HG03159 (cell line): ENCODE measurements at regions not wholly inside any gene's neighbourhood (a gene's known extent, or its start where the extent isn't known, plus 50 kb on each side); places are given as distances from the start of the nearest gene placed in this dataset.
A peak's percentile ranks its signal among the peaks of the same experiment; 100 is the strongest.

Source experiments
- ATAC-seq: cut with Tn5 transposase; IDR thresholded peaks from one replicate; pipeline ENCODE4 v1.9.1; 2021; ENCODE audit warnings: mild to moderate bottlenecking, moderate library complexity; ENCODE audit not compliant: unreplicated experiment

GRCh38 chr7:136051203-136051928, 74.2 kb upstream of the MTPN start:
- ATAC-seq = no peak

GRCh38 chr7:136050462-136050847, 73.3 kb upstream of the MTPN start:
- ATAC-seq = no peak

GRCh38 chr7:136049818-136050461, 72.8 kb upstream of the MTPN start:
- ATAC-seq = no peak

GRCh38 chr7:136049117-136049516, 72.0 kb upstream of the MTPN start:
- no peak for ATAC-seq

GRCh38 chr7:136046548-136046947, 69.4 kb upstream of the MTPN start:
- ATAC-seq = no peak

- ATAC-seq = no peak
Observed at GRCh38 chr7:136045992-136046391, 68.8 kb upstream of the MTPN start.

- no peak for ATAC-seq
Observed at GRCh38 chr7:136045181-136045580, 68.0 kb upstream of the MTPN start.

- no peak for ATAC-seq
Observed at GRCh38 chr7:136039577-136040345, 62.6 kb upstream of the MTPN start.

GRCh38 chr7:136036336-136036735, 59.2 kb upstream of the MTPN start:
- ATAC-seq = no peak

GRCh38 chr7:136034132-136034531, 57.0 kb upstream of the MTPN start:
- no peak for ATAC-seq

GRCh38 chr7:136033413-136034031, 56.4 kb upstream of the MTPN start:
- no peak for ATAC-seq

GRCh38 chr7:136030867-136031318, 53.7 kb upstream of the MTPN start:
- ATAC-seq = peak; percentile 84

- no peak for ATAC-seq
Observed at GRCh38 chr7:136030330-136030729, 53.2 kb upstream of the MTPN start.

GRCh38 chr7:136027160-136027559, 50.0 kb upstream of the MTPN start:
- ATAC-seq = no peak
